MM.1S (cell line): ENCODE measurements at regions not wholly inside any gene's neighbourhood (a gene's known extent, or its start where the extent isn't known, plus 50 kb on each side); places are given as distances from the start of the nearest gene placed in this dataset.

Source experiments
- CTCF ChIP-seq: fragments of 300-600 bp; sonication (generic); IDR thresholded peaks from 2 replicates; pipeline ENCODE4 v1.5.1; 2016; ENCODE audit warnings: antibody characterized with exemption, low read length, mixed read lengths
- EZH2 ChIP-seq: fragments of 300-600 bp; sonication (generic); optimal IDR thresholded peaks from 2 replicates; pipeline ENCODE3; 2017; ENCODE audit warnings: low read depth, mild to moderate bottlenecking, antibody characterized with exemption, low read length, mixed read lengths
- EZH2phosphoT487 ChIP-seq: fragments of 300-600 bp; sonication (generic); IDR thresholded peaks from 2 replicates; pipeline ENCODE4 v1.6.1; 2018; ENCODE audit warnings: antibody characterized with exemption, low read length

DNA sequence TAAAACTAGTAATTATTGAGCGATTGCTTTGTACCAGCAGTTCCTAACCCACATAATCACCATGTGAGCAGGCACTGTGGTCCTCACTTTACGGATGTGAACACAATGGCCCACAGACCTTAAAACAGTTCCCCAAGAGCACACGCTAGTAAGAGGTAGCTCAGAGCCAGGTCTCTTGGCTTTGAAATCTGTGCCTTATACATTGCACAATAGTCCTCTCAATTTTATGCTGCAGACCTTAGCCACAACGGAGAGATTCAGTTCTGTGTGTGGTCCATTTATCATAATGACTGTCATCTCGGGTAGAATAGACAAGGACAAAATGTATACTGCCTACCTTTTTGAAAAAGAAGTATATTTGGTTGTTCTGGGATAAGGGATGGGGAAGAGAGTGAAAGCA lies 289.0 kb upstream of the ANKRD55 start:
- TF ChIP-seq CTCF = no peak
- TF ChIP-seq EZH2phosphoT487 = no peak
- TF ChIP-seq EZH2 = no peak
